Endothelial cell of umbilical vein (primary cell): ENCODE measurements at regions not wholly inside any gene's neighbourhood (a gene's known extent, or its start where the extent isn't known, plus 50 kb on each side); places are given as distances from the start of the nearest gene placed in this dataset.

Source experiments
- BruUV-seq: library from RNA; stranded (reverse); fragments of 400-500 nt; replicated peaks from 2 replicates; lab custom pipeline; 2021; lab: Mats Ljungman, UMichigan
- CTCF ChIA-PET: fragments of 300-600, 350-600 bp; sonication (Branson Sonifier 250); formaldehyde crosslinking; loops from one replicate; lab custom pipeline; 2021; ENCODE audit warnings: antibody characterized with exemption, inconsistent platforms; lab: Charles Lee
- POLR2A ChIA-PET: fragments of 300-600, 350-600 bp; sonication (Branson Sonifier 250); formaldehyde crosslinking; loops from one replicate; lab custom pipeline; 2021; ENCODE audit warnings: antibody characterized with exemption, inconsistent platforms; lab: Charles Lee
- DNase-seq: peaks from one replicate; pipeline ENCODE4 v3.0.0-alpha.2; 2011; ENCODE audit warnings: low read depth, low spot score
- FAIRE-seq: peaks from 2 replicates; lab custom pipeline; 2011; peaks lifted over from hg19 to GRCh38; lab: Jason Lieb, UNC
- H2AFZ ChIP-seq: 2 replicates; pipeline ENCODE4 v1.6.0; 2012; ENCODE audit warnings: low read depth, low read length, control low read depth, inconsistent platforms
- H3K27ac ChIP-seq: 2 replicates; pipeline ENCODE4 v1.5.1; 2011; ENCODE audit warnings: low read depth, mild to moderate bottlenecking, control low read depth, low read length, moderate library complexity; ENCODE audit not compliant: insufficient read depth
- H3K27me3 ChIP-seq, 2 experiments: 2 replicates each; pipeline versions ENCODE4 v1.6.0 to v1.6.1; 2011; ENCODE audit warnings: low read length in 2 of 2, mixed read lengths in 1 of 2; ENCODE audit not compliant: control insufficient read depth in 2 of 2, insufficient read depth in 2 of 2
- H3K36me3 ChIP-seq, 2 experiments: 2 replicates in 1 of 2; 3 replicates in 1 of 2; pipeline ENCODE4 v1.5.1; 2011; ENCODE audit warnings: low read length in 2 of 2, mild to moderate bottlenecking in 1 of 2, moderate library complexity in 1 of 2; ENCODE audit not compliant: control insufficient read depth in 2 of 2, insufficient read depth in 2 of 2; ENCODE audit errors: extremely low read depth in 1 of 2
- H3K4me1 ChIP-seq: 3 replicates; pipeline ENCODE4 v1.5.1; 2011; ENCODE audit warnings: mild to moderate bottlenecking, low read length; ENCODE audit not compliant: control insufficient read depth, insufficient read depth; ENCODE audit errors: extremely low read depth
- H3K4me2 ChIP-seq: 2 replicates; pipeline ENCODE4 v1.6.1; 2011; ENCODE audit warnings: low read length, control low read depth, mixed read lengths; ENCODE audit not compliant: insufficient read depth
- H3K4me3 ChIP-seq, 3 experiments: fragments of 200-600 bp in 1 of 3; sonication (generic), shearing (Covaris generic) in 1 of 3; replicated peaks in 1 of 3; 2 replicates each; pipeline ENCODE4 v1.5.1; 2011 to 2016; ENCODE audit warnings: control low read depth in 3 of 3, low read length in 3 of 3, mild to moderate bottlenecking in 2 of 3, inconsistent platforms in 1 of 3, low read depth in 1 of 3, moderate library complexity in 1 of 3; ENCODE audit not compliant: insufficient read depth in 1 of 3
- H3K79me2 ChIP-seq: 2 replicates; pipeline ENCODE4 v1.6.0; 2012; ENCODE audit warnings: low read length, inconsistent platforms; ENCODE audit not compliant: control insufficient read depth, insufficient read depth
- H3K9ac ChIP-seq: replicated peaks from 2 replicates; pipeline ENCODE3; 2011; ENCODE audit warnings: low read length, control low read depth; ENCODE audit not compliant: insufficient read depth; ENCODE audit errors: extremely low read depth
- H3K9me1 ChIP-seq: replicated peaks from 3 replicates; pipeline ENCODE4 v1.6.0; 2011; ENCODE audit warnings: mild to moderate bottlenecking, low read length; ENCODE audit not compliant: control insufficient read depth, insufficient read depth; ENCODE audit errors: extremely low read depth
- H3K9me3 ChIP-seq: replicated peaks from 2 replicates; pipeline ENCODE4 v1.5.1; 2012; ENCODE audit warnings: low read length, inconsistent platforms; ENCODE audit not compliant: control insufficient read depth, insufficient read depth
- H4K20me1 ChIP-seq: replicated peaks from 2 replicates; pipeline ENCODE3; 2011; ENCODE audit warnings: mild to moderate bottlenecking, low read length; ENCODE audit not compliant: control insufficient read depth, insufficient read depth; ENCODE audit errors: extremely low read depth
- EZH2 ChIP-seq: IDR thresholded peaks from 2 replicates; pipeline ENCODE4 v1.6.1; 2012; ENCODE audit warnings: borderline replicate concordance, low read depth, mild to moderate bottlenecking, moderate library complexity, low read length, inconsistent platforms; ENCODE audit not compliant: severe bottlenecking
- FOS ChIP-seq: IDR thresholded peaks from 2 replicates; pipeline ENCODE4 v1.6.1; 2011; ENCODE audit warnings: mild to moderate bottlenecking, low read length, moderate library complexity, borderline replicate concordance; ENCODE audit not compliant: insufficient read depth
- GATA2 ChIP-seq: IDR thresholded peaks from 2 replicates; pipeline ENCODE4 v1.7.0; 2011; ENCODE audit warnings: low read depth, mild to moderate bottlenecking, moderate library complexity, mixed read lengths, low read length; ENCODE audit not compliant: insufficient read length, insufficient read depth
- JUN ChIP-seq: IDR thresholded peaks from 2 replicates; pipeline ENCODE4 v1.6.1; 2011; ENCODE audit warnings: borderline replicate concordance, low read depth; ENCODE audit not compliant: insufficient read length, insufficient read depth
- MAX ChIP-seq: IDR thresholded peaks from 2 replicates; pipeline ENCODE4 v1.6.1; 2011; ENCODE audit not compliant: insufficient read depth, insufficient read length
- MYC ChIP-seq: IDR thresholded peaks from one replicate; pipeline ENCODE4 v1.6.1; 2011; ENCODE audit warnings: mild to moderate bottlenecking, low read depth, low read length
- POLR2A ChIP-seq: IDR thresholded peaks from 2 replicates; pipeline ENCODE4 v1.6.1; 2012; ENCODE audit warnings: low read depth, mild to moderate bottlenecking, control low read depth, low read length
- POLR2AphosphoS5 ChIP-seq: IDR thresholded peaks from 2 replicates; pipeline ENCODE4 v1.6.1; 2012; ENCODE audit warnings: low read depth, mild to moderate bottlenecking, control low read depth, low read length, moderate library complexity; ENCODE audit not compliant: insufficient read depth
- dilution Hi-C: fragments of 300-500 bp; cut with MboI; formaldehyde crosslinking; loops from one replicate; pipeline ENCODE4 v1.15.0; 2019; ENCODE audit warnings: low sequenced_read_pairs; ENCODE audit not compliant: extremely low pct_ligation_motif_present
- intact Hi-C: fragments of 100-400 bp; cut with micrococcal nuclease; formaldehyde crosslinking; loops from one replicate; pipeline ENCODE4 v1.10.0; 2022
- TF ChIP-seq, protein P1 (sequence below), 2 donors: IDR thresholded peaks; 1 replicate in 1 of 2; 2 replicates in 1 of 2; pipeline ENCODE4 v1.5.1; 2011; ENCODE audit warnings: low read length in 2 of 2, mild to moderate bottlenecking in 2 of 2, moderate library complexity in 2 of 2, control low read depth in 1 of 2, inconsistent platforms in 1 of 2, low read depth in 1 of 2; ENCODE audit not compliant: insufficient read depth in 1 of 2; ENCODE audit errors: extremely low read depth in 1 of 2

DNA sequence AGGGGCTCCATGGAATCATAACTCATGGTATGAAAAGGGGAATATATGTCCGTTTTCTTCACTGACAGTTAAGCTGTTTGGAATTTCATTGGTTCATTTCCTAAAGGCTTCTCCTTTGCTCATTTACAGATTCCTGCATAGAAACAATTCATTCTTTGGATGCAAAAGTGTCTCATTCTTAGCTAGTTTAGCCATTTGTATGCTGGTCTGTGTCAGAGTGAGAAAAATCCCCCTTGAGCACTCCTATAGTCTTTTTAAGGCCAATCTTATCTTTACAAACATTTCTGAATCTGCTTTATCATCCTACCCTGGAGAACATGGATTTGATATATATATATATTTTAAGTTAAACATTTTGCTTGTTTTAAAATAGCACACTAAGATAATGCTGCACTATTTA is 1260.9 kb upstream of the NRXN1 start:
- Histone ChIP-seq H3K27me3 (no peaks in the 10 kb centered on the region), H3K4me3 (no peak overlapping the region), H3K9me1 (no peaks in the 10 kb centered on the region), H3K36me3 (no peaks in the 10 kb centered on the region), H3K4me1 (no peaks in the 10 kb centered on the region), H3K9ac (no peak overlapping the region), H3K4me2 (no peak overlapping the region), H4K20me1 (no peaks in the 10 kb centered on the region), H3K27ac (no peak overlapping the region), H3K9me3 (no peaks in the 10 kb centered on the region), H3K79me2 (no peaks in the 10 kb centered on the region), H2AFZ (no peak overlapping the region)
- TF ChIP-seq, protein P1, sequence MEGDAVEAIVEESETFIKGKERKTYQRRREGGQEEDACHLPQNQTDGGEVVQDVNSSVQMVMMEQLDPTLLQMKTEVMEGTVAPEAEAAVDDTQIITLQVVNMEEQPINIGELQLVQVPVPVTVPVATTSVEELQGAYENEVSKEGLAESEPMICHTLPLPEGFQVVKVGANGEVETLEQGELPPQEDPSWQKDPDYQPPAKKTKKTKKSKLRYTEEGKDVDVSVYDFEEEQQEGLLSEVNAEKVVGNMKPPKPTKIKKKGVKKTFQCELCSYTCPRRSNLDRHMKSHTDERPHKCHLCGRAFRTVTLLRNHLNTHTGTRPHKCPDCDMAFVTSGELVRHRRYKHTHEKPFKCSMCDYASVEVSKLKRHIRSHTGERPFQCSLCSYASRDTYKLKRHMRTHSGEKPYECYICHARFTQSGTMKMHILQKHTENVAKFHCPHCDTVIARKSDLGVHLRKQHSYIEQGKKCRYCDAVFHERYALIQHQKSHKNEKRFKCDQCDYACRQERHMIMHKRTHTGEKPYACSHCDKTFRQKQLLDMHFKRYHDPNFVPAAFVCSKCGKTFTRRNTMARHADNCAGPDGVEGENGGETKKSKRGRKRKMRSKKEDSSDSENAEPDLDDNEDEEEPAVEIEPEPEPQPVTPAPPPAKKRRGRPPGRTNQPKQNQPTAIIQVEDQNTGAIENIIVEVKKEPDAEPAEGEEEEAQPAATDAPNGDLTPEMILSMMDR (IDR thresholded peaks at IDR 0.05; ENCODE audit: extremely low read depth in 1 of 2, insufficient read depth in 1 of 2, low read depth in 1 of 2, low read length in 2 of 2): no peak
- TF ChIP-seq GATA2 (no peak), FOS (no peak), POLR2AphosphoS5 (no peak), POLR2A (no peak)
- ChIA-PET CTCF (no interaction called here), POLR2A (no interaction called here)
- intact Hi-C loops (no loop called here), dilution Hi-C loops (no loop called here)
- BruUV-seq: no TSS peak
- FAIRE-seq (no peak), DNase-seq (no peak)

GRCh38 chr2:52289741-52290140 is 1257.8 kb upstream of the NRXN1 start:
- Histone ChIP-seq H3K9me3 (no peaks in the 10 kb centered on the region), H2AFZ (no peak overlapping the region), H3K4me1 (no peaks in the 10 kb centered on the region), H4K20me1 (no peaks in the 10 kb centered on the region), H3K36me3 (no peaks in the 10 kb centered on the region), H3K9me1 (no peaks in the 10 kb centered on the region), H3K9ac (no peak overlapping the region), H3K27ac (no peak overlapping the region), H3K27me3 (no peaks in the 10 kb centered on the region), H3K4me3 (no peak overlapping the region), H3K79me2 (no peaks in the 10 kb centered on the region), H3K4me2 (no peak overlapping the region)
- dilution Hi-C loops (no loop called here), intact Hi-C loops (no loop called here)
- FAIRE-seq (no peak), DNase-seq (no peak)
- ChIA-PET POLR2A (no interaction called here), CTCF (no interaction called here)
- TF ChIP-seq FOS: no peak
- TF ChIP-seq GATA2: no peak
- TF ChIP-seq MYC: no peak
- no peak for TF ChIP-seq JUN
- no peak for TF ChIP-seq EZH2
- no peak for TF ChIP-seq MAX
- no peak for TF ChIP-seq POLR2A
- BruUV-seq: no TSS peak
